ENCODE measurements at regions not wholly inside any gene's neighbourhood (a gene's known extent, or its start where the extent isn't known, plus 50 kb on each side); places are given as distances from the start of the nearest gene placed in this dataset.
"Not testable (repeated sequence)": the region's sequence is repeated elsewhere in the genome, so short reads cannot be mapped to it uniquely, and the experiment has no call there.

- DNase-seq, result no peak
These were observed 89.4 kb downstream of the ZNF675 start for GRCh38 chr19:23597661-23598060.

GRCh38 chr19:23596872-23597271, 90.1 kb downstream of the ZNF675 start:
- no peak for DNase-seq

- not testable (repeated sequence) for DNase-seq
These were observed 92.7 kb downstream of the ZNF675 start for GRCh38 chr19:23594311-23594710.

- DNase-seq, result no peak
These were observed 99.5 kb downstream of the ZNF675 start for GRCh38 chr19:23587546-23587945.

- no peak for DNase-seq
These were observed 109.5 kb downstream of the ZNF675 start for GRCh38 chr19:23577501-23577900.

- no peak for DNase-seq
These were observed 115.8 kb downstream of the ZNF675 start for GRCh38 chr19:23571175-23571574.

GRCh38 chr19:23568116-23568515, 118.9 kb downstream of the ZNF675 start:
- DNase-seq, result not testable (repeated sequence)

- no peak for DNase-seq
These were observed 121.8 kb downstream of the ZNF675 start for GRCh38 chr19:23565256-23565655.

- DNase-seq, result no peak
These were observed 123.7 kb downstream of the ZNF675 start for GRCh38 chr19:23563326-23563725.

- no peak for DNase-seq
These were observed 125.7 kb downstream of the ZNF675 start for GRCh38 chr19:23561341-23561740.

GRCh38 chr19:23560051-23560450, 127.0 kb downstream of the ZNF675 start:
- no peak for DNase-seq

- DNase-seq, result no peak
These were observed 128.5 kb downstream of the ZNF675 start for GRCh38 chr19:23558541-23558940.

- no peak for DNase-seq
These were observed 129.6 kb downstream of the ZNF675 start for GRCh38 chr19:23557381-23557780.

GRCh38 chr19:23554548-23554947, 132.5 kb downstream of the ZNF675 start:
- DNase-seq, result peak; percentile 29 to 71

GRCh38 chr19:23550102-23550501, 136.9 kb downstream of the ZNF675 start:
- DNase-seq, result peak; percentile 5 to 24

- no peak for DNase-seq
These were observed 139.1 kb downstream of the ZNF675 start for GRCh38 chr19:23547816-23548430.

GRCh38 chr19:23547156-23547555, 139.9 kb downstream of the ZNF675 start:
- DNase-seq, result no peak

GRCh38 chr19:23543351-23543750, 143.7 kb downstream of the ZNF675 start:
- no peak for DNase-seq

GRCh38 chr19:23542562-23542961, 144.4 kb downstream of the ZNF675 start:
- no peak for DNase-seq

GRCh38 chr19:23541991-23542390, 145.0 kb downstream of the ZNF675 start:
- no peak for DNase-seq

- not testable (repeated sequence) for DNase-seq
These were observed 144.9 kb upstream of the ZNF91 start for GRCh38 chr19:23540180-23540579.

GRCh38 chr19:23539499-23539898, 144.2 kb upstream of the ZNF91 start:
- no peak for DNase-seq

GRCh38 chr19:23537136-23537535, 141.9 kb upstream of the ZNF91 start:
- DNase-seq, result not testable (repeated sequence)

GRCh38 chr19:23536341-23536740, 141.1 kb upstream of the ZNF91 start:
- DNase-seq, result not testable (repeated sequence)

GRCh38 chr19:23535901-23536300, 140.6 kb upstream of the ZNF91 start:
- not testable (repeated sequence) for DNase-seq

Measured in SW 1271 (cell line).